SU-DHL-6 (cell line): ENCODE measurements at regions not wholly inside any gene's neighbourhood (a gene's known extent, or its start where the extent isn't known, plus 50 kb on each side); places are given as distances from the start of the nearest gene placed in this dataset.
A peak's percentile ranks its signal among the peaks of the same experiment; 100 is the strongest.

Source experiments
- H2AFZ ChIP-seq: fragments of 200-600 bp; sonication (generic); 2 replicates; pipeline ENCODE4 v1.6.1; 2014; ENCODE audit warnings: low read depth, mild to moderate bottlenecking, moderate library complexity, mixed read lengths, antibody characterized with exemption, low read length; ENCODE audit not compliant: severe bottlenecking
- H3F3A ChIP-seq: fragments of 200-600 bp; shearing (Covaris generic); 2 replicates; pipeline ENCODE4 v1.6.0; 2016; ENCODE audit warnings: antibody characterized with exemption, mild to moderate bottlenecking; ENCODE audit not compliant: insufficient read depth
- H3K27ac ChIP-seq: fragments of 200-600 bp; sonication (generic); 2 replicates; pipeline ENCODE4 v1.5.1; 2016; ENCODE audit warnings: low read depth, mild to moderate bottlenecking, low read length, moderate library complexity, mixed read lengths
- H3K27me3 ChIP-seq: fragments of 200-600 bp; sonication (generic), shearing (Covaris generic); 2 replicates; pipeline ENCODE4 v1.6.0; 2014; ENCODE audit warnings: mild to moderate bottlenecking, low read length
- H3K36me3 ChIP-seq: fragments of 200-600 bp; sonication (generic); 2 replicates; pipeline ENCODE4 v1.6.1; 2014; ENCODE audit warnings: mild to moderate bottlenecking, low read length, mixed read lengths
- H3K4me2 ChIP-seq: fragments of 300-600, 200-600 bp; shearing (Covaris generic), sonication (generic); 2 replicates; pipeline ENCODE4 v1.6.0; 2014; ENCODE audit warnings: low read length, low read depth, mild to moderate bottlenecking; ENCODE audit not compliant: poor library complexity, severe bottlenecking
- H3K4me3 ChIP-seq: fragments of 200-600 bp; sonication (generic); 2 replicates; pipeline ENCODE4 v1.5.1; 2014; ENCODE audit warnings: antibody characterized with exemption, low read length, mild to moderate bottlenecking, mixed read lengths; ENCODE audit not compliant: insufficient read depth, poor library complexity, severe bottlenecking
- H3K79me2 ChIP-seq: fragments of 200-600 bp; sonication (generic); 2 replicates; pipeline ENCODE4 v1.6.1; 2014; ENCODE audit warnings: mild to moderate bottlenecking, low read length, moderate library complexity; ENCODE audit not compliant: insufficient read depth
- H3K9ac ChIP-seq: fragments of 200-600 bp; sonication (generic); 2 replicates; pipeline ENCODE4 v1.7.0; 2014; ENCODE audit warnings: mild to moderate bottlenecking, low read length
- H3K9me2 ChIP-seq: fragments of 200-600 bp; sonication (generic); replicated peaks from 2 replicates; pipeline ENCODE4 v1.6.1; 2014; ENCODE audit warnings: low read length; ENCODE audit not compliant: insufficient read depth
- H3K9me3 ChIP-seq: fragments of 200-600 bp; sonication (generic); 2 replicates; pipeline ENCODE4 v1.6.1; 2014; ENCODE audit warnings: low read length, mixed read lengths; ENCODE audit not compliant: insufficient read depth
- H4K20me1 ChIP-seq: fragments of 200-600 bp; sonication (generic); 2 replicates; pipeline ENCODE4 v1.6.1; 2014; ENCODE audit warnings: low read depth, mild to moderate bottlenecking, antibody characterized with exemption, low read length, moderate library complexity, mixed read lengths
- CTCF ChIP-seq: fragments of 200-600 bp; sonication (generic); IDR thresholded peaks from one replicate; pipeline ENCODE4 v1.5.1; 2017; ENCODE audit warnings: antibody characterized with exemption, mild to moderate bottlenecking, low read length, moderate library complexity; ENCODE audit not compliant: insufficient read depth, poor library complexity, severe bottlenecking
- EZH2phosphoT487 ChIP-seq: fragments of 200-600 bp; sonication (generic), shearing (Covaris generic); conservative IDR thresholded peaks from 2 replicates; pipeline ENCODE4 v1.6.1; 2018; ENCODE audit warnings: mild to moderate bottlenecking, antibody characterized with exemption, low read length, moderate library complexity, mixed read lengths

GRCh38 chr5:57780306-57780960, 297.8 kb upstream of the ACTBL2 start:
- Histone ChIP-seq H4K20me1 (no peaks in the 10 kb centered on the region), H3K9ac (no peak overlapping the region), H3K4me2 (no peak overlapping the region), H3K79me2 (no peaks in the 10 kb centered on the region), H2AFZ (no peak overlapping the region), H3K27me3 (no peaks in the 10 kb centered on the region), H3K9me2 (no peaks in the 10 kb centered on the region), H3K4me3 (no peak overlapping the region), H3K9me3 (no peaks in the 10 kb centered on the region), H3K36me3 (no peaks in the 10 kb centered on the region), H3F3A (no peaks in the 10 kb centered on the region), H3K27ac (no peak overlapping the region)
- TF ChIP-seq CTCF, result no peak
- no peak for TF ChIP-seq EZH2phosphoT487

DNA sequence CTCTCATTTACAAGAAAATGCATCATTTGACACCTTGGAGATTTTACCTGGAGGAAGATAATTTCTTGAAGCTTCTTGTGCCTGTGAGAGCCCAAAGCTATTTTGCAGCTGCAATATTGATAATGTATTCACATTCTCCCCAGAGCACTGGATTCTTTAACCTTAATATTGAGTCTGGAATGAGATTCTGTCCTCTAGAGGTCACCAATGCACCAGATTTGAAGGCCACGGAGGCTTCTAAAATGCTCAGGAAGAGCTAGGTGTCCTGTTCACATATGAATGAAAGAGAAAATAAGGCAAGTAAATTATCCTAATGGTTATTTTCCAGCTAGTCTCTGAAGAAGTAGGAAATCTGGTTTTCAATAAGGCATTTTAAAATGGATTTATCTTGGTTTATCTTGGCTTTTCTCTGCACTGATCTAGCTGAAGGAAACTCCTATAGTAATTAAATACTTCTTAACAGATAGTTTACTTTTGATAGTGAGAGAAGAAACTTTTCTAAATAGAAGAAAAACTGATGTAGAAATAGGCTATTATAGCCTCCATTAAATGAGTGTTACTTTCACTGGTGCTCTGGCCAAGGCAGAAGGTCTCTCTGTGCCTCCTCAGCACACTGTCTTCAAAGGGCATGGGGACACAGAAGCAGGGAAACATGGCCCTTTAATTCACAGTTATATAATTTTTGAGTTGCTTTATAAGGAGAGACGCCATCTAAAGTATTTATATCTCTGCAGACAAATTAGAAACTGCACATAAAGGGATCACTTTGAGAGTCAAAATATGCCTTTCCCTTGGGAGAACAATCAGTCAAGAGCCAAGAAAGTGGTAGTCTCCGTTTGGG, 297.0 kb upstream of the ACTBL2 start:
- no peaks in the 10 kb centered on the region for H4K20me1 ChIP-seq
- TF ChIP-seq EZH2phosphoT487 (no peak), CTCF (peak; percentile 31)
- H3F3A ChIP-seq, result no peaks in the 10 kb centered on the region
- H3K9me2 ChIP-seq, result no peaks in the 10 kb centered on the region
- no peak overlapping the region for H3K4me2 ChIP-seq
- H3K9me3 ChIP-seq, result no peaks in the 10 kb centered on the region
- no peak overlapping the region for H2AFZ ChIP-seq
- H3K27ac ChIP-seq, result no peak overlapping the region
- H3K9ac ChIP-seq, result no peak overlapping the region
- no peak overlapping the region for H3K4me3 ChIP-seq
- no peaks in the 10 kb centered on the region for H3K36me3 ChIP-seq
- no peaks in the 10 kb centered on the region for H3K79me2 ChIP-seq
- no peaks in the 10 kb centered on the region for H3K27me3 ChIP-seq

- no peaks in the 10 kb centered on the region for H3K27me3 ChIP-seq
- H3K9me2 ChIP-seq, result no peaks in the 10 kb centered on the region
- no peak for TF ChIP-seq EZH2phosphoT487
- no peak for TF ChIP-seq CTCF
- no peaks in the 10 kb centered on the region for H3K79me2 ChIP-seq
- no peaks in the 10 kb centered on the region for H3F3A ChIP-seq
- H3K36me3 ChIP-seq, result no peaks in the 10 kb centered on the region
- no peak overlapping the region for H3K4me3 ChIP-seq
- H3K4me2 ChIP-seq, result no peak overlapping the region
- no peaks in the 10 kb centered on the region for H4K20me1 ChIP-seq
- H3K27ac ChIP-seq, result no peak overlapping the region
- no peak overlapping the region for H2AFZ ChIP-seq
- H3K9me3 ChIP-seq, result no peaks in the 10 kb centered on the region
- H3K9ac ChIP-seq, result no peak overlapping the region
These were observed 296.0 kb upstream of the ACTBL2 start for GRCh38 chr5:57778501-57779091.
